IMR-90 (cell line): ENCODE measurements at regions not wholly inside any gene's neighbourhood (a gene's known extent, or its start where the extent isn't known, plus 50 kb on each side); places are given as distances from the start of the nearest gene placed in this dataset.
A peak's percentile ranks its signal among the peaks of the same experiment; 100 is the strongest.

Experiments used
- ATAC-seq: fragments of 200-7000 bp; cut with Tn5 transposase; 2 replicates; pipeline ENCODE4 v1.9.1; 2020; ENCODE audit warnings: low read depth, mild to moderate bottlenecking, moderate library complexity
- BruUV-seq: library from RNA; stranded (reverse); fragments of 400-500 nt; replicated peaks from 2 replicates; lab custom pipeline; 2021; lab: Mats Ljungman, UMichigan
- CTCF ChIA-PET: fragments of 300-600 bp; formaldehyde crosslinking; extraction: SDS; loops from one replicate; lab custom pipeline; 2021; ENCODE audit warnings: antibody characterized with exemption; lab: Yijun Ruan, JAX
- POLR2A ChIA-PET: fragments of 300-600 bp; sonication (Branson Sonifier 250); formaldehyde crosslinking; loops from one replicate; lab custom pipeline; 2022; ENCODE audit warnings: antibody characterized with exemption; ENCODE audit not compliant: unreplicated experiment; lab: Charles Lee
- DNase-seq: peaks from one replicate; pipeline ENCODE4 v3.0.0; 2013
- H2AFZ ChIP-seq: replicated peaks from 2 replicates; pipeline ENCODE3; 2013; ENCODE audit warnings: low read length, mild to moderate bottlenecking; ENCODE audit not compliant: poor library complexity
- H2AK5ac ChIP-seq: 2 replicates; pipeline ENCODE4 v1.6.1; 2013; ENCODE audit warnings: low read depth, low read length, inconsistent platforms
- H2AK9ac ChIP-seq: replicated peaks from 2 replicates; pipeline ENCODE3; 2013; ENCODE audit warnings: mild to moderate bottlenecking, low read depth, low read length, moderate library complexity; ENCODE audit not compliant: poor library complexity
- H2BK120ac ChIP-seq: 2 replicates; pipeline ENCODE4 v1.6.1; 2013; ENCODE audit warnings: low read depth, low read length, inconsistent platforms
- H2BK15ac ChIP-seq: 3 replicates; pipeline ENCODE4 v1.6.1; 2013; ENCODE audit warnings: low read depth, low read length, inconsistent platforms
- H2BK20ac ChIP-seq: 2 replicates; pipeline ENCODE4 v1.6.1; 2013; ENCODE audit warnings: low read depth, mild to moderate bottlenecking, inconsistent platforms, low read length, moderate library complexity
- H2BK5ac ChIP-seq: 2 replicates; pipeline ENCODE4 v1.6.1; 2013; ENCODE audit warnings: mild to moderate bottlenecking, low read depth, low read length, inconsistent platforms; ENCODE audit not compliant: poor library complexity, severe bottlenecking
- H3K14ac ChIP-seq: replicated peaks from 2 replicates; pipeline ENCODE4 v1.6.1; 2013; ENCODE audit warnings: low read depth, low read length, inconsistent platforms
- H3K18ac ChIP-seq: 2 replicates; pipeline ENCODE4 v1.6.1; 2013; ENCODE audit warnings: low read depth, low read length, control low read depth
- H3K23ac ChIP-seq: 2 replicates; pipeline ENCODE4 v1.6.1; 2013; ENCODE audit warnings: low read depth, low read length, inconsistent platforms
- H3K27ac ChIP-seq: 2 replicates; pipeline ENCODE4 v1.5.1; 2013; ENCODE audit warnings: mild to moderate bottlenecking, control low read depth, low read length; ENCODE audit not compliant: insufficient read depth
- H3K27me3 ChIP-seq: 2 replicates; pipeline ENCODE4 v1.6.1; 2013; ENCODE audit warnings: low read length; ENCODE audit not compliant: control insufficient read depth, insufficient read depth
- H3K36me3 ChIP-seq: 2 replicates; pipeline ENCODE4 v1.6.1; 2013; ENCODE audit warnings: low read length, mixed read lengths; ENCODE audit not compliant: control insufficient read depth, insufficient read depth
- H3K4ac ChIP-seq: 2 replicates; pipeline ENCODE4 v1.6.1; 2013; ENCODE audit warnings: low read depth, low read length, inconsistent platforms
- H3K4me1 ChIP-seq: 2 replicates; pipeline ENCODE4 v1.6.1; 2013; ENCODE audit warnings: low read length, mixed read lengths; ENCODE audit not compliant: control insufficient read depth, insufficient read depth
- H3K4me2 ChIP-seq: 2 replicates; pipeline ENCODE4 v1.6.1; 2013; ENCODE audit warnings: low read depth, mild to moderate bottlenecking, control low read depth, low read length, moderate library complexity
- H3K4me3 ChIP-seq: 2 replicates; pipeline ENCODE4 v1.5.1; 2013; ENCODE audit warnings: low read depth, mild to moderate bottlenecking, control low read depth, low read length, moderate library complexity; ENCODE audit not compliant: insufficient read depth
- H3K56ac ChIP-seq: 2 replicates; pipeline ENCODE4 v1.6.1; 2013; ENCODE audit warnings: low read length, inconsistent platforms; ENCODE audit not compliant: insufficient read depth; ENCODE audit errors: extremely low read depth
- H3K79me1 ChIP-seq, 2 experiments: 2 replicates each; pipeline ENCODE4 v1.6.1; 2013; ENCODE audit warnings: low read length in 2 of 2, inconsistent platforms in 1 of 2, low read depth in 1 of 2
- H3K9ac ChIP-seq: 2 replicates; pipeline ENCODE4 v1.6.1; 2013; ENCODE audit warnings: low read depth, low read length, control low read depth
- H3K9me1 ChIP-seq: 2 replicates; pipeline ENCODE4 v1.6.1; 2013; ENCODE audit warnings: low read length, inconsistent platforms; ENCODE audit not compliant: insufficient read depth
- H3K9me3 ChIP-seq: 2 replicates; pipeline ENCODE4 v1.6.1; 2013; ENCODE audit warnings: low read length; ENCODE audit not compliant: control insufficient read depth, insufficient read depth
- H4K20me1 ChIP-seq: 2 replicates; pipeline ENCODE4 v1.6.1; 2013; ENCODE audit warnings: low read length, inconsistent platforms; ENCODE audit not compliant: insufficient read depth
- H4K5ac ChIP-seq: 2 replicates; pipeline ENCODE4 v1.6.1; 2013; ENCODE audit warnings: mild to moderate bottlenecking, low read depth, low read length, control low read depth
- H4K8ac ChIP-seq, 2 experiments: 2 replicates each; pipeline ENCODE4 v1.6.1; 2013; ENCODE audit warnings: low read depth in 2 of 2, low read length in 2 of 2, control low read depth in 1 of 2, inconsistent platforms in 1 of 2
- H4K91ac ChIP-seq: 2 replicates; pipeline ENCODE4 v1.6.1; 2013; ENCODE audit warnings: low read depth, low read length, inconsistent platforms; ENCODE audit not compliant: insufficient read depth
- BHLHE40 ChIP-seq: fragments of 150-350 bp; IDR thresholded peaks from 2 replicates; pipeline ENCODE4 v1.6.1; 2016; ENCODE audit warnings: mild to moderate bottlenecking, low read depth, low read length
- FOS ChIP-seq: fragments of 150-350 bp; IDR thresholded peaks from 2 replicates; pipeline ENCODE4 v1.6.1; 2016; ENCODE audit warnings: low read depth, low read length
- RAD21 ChIP-seq: IDR thresholded peaks from 2 replicates; pipeline ENCODE4 v1.6.1; 2012; ENCODE audit warnings: low read length, improper control_type of control experiment
- SMC3 ChIP-seq: fragments of 150-350 bp; IDR thresholded peaks from 2 replicates; pipeline ENCODE4 v1.6.1; 2016; ENCODE audit warnings: low read depth, mild to moderate bottlenecking, antibody characterized with exemption, low read length, moderate library complexity
- USF2 ChIP-seq: fragments of 150-350 bp; IDR thresholded peaks from 2 replicates; pipeline ENCODE4 v1.6.1; 2017; ENCODE audit warnings: mild to moderate bottlenecking, antibody characterized with exemption, low read length, low read depth
- WGBS, 2 experiments: methylation state at CpG; one replicate each; pipeline versions ENCODE4 v1.1.5 to v1.1.7; 2013; ENCODE audit warnings: missing lambda C conversion rate in 2 of 2; ENCODE audit not compliant: insufficient read length in 1 of 2; ENCODE audit errors: extremely low coverage in 2 of 2; 5-methylcytosine and 5-hydroxymethylcytosine counted together
- dilution Hi-C: fragments of 300-500 bp; cut with HindIII; formaldehyde crosslinking; loops from one replicate; pipeline ENCODE4 v1.14.3; 2018; ENCODE audit warnings: low sequenced_read_pairs; ENCODE audit not compliant: unreplicated experiment
- in situ Hi-C: fragments of 300-500 bp; cut with MboI; formaldehyde crosslinking; loops from 3 replicates; pipeline ENCODE4 v1.14.3; 2019; ENCODE audit warnings: low sequenced_read_pairs, inconsistent platforms, mixed read lengths
- intact Hi-C: fragments of 100-400 bp; cut with micrococcal nuclease; formaldehyde crosslinking; loops from 2 replicates; pipeline ENCODE4 v1.10.0; 2022

- Histone ChIP-seq H4K8ac (peak overlapping the region in 1 of 2 experiments; percentile 81; a peak in 2 of 4 replicates), H2BK120ac (peak overlapping the region; percentile 91; the same call in 1 of the 2 replicates), H3K79me1 (peaks cover 0 to 8% of the 10 kb centered on the region in 2 experiments; a peak in 1 of 4 replicates), H2AK5ac (no peak overlapping the region; the same call in 1 of the 2 replicates), H3K4ac (peak overlapping the region; percentile 86; the same call in 1 of the 2 replicates), H3K27me3 (no peaks in the 10 kb centered on the region), H2BK20ac (peak overlapping the region; percentile 93; the same call in 1 of the 2 replicates), H4K20me1 (no peaks in the 10 kb centered on the region), H3K23ac (0 out of 2 replicates have a peak overlapping the region, but pooled peaks have one; percentile 75), H2AK9ac (no peak overlapping the region), H2BK15ac (peak overlapping the region; percentile 83; the same call in 1 of the 3 replicates), H3K4me3 (no peak overlapping the region), H3K4me2 (peak overlapping the region; percentile 14; the same call in 1 of the 2 replicates), H4K5ac (peak overlapping the region; percentile 58), H4K91ac (peak overlapping the region; percentile 5; the same call in 1 of the 2 replicates), H3K4me1 (peaks cover 31% of the 10 kb centered on the region), H3K9me3 (no peaks in the 10 kb centered on the region), H2AFZ (no peak overlapping the region), H2BK5ac (peak overlapping the region; percentile 82), H3K18ac (peak overlapping the region; percentile 86), H3K36me3 (no peaks in the 10 kb centered on the region), H3K9ac (no peak overlapping the region), H3K9me1 (peaks cover 9% of the 10 kb centered on the region), H3K14ac (peak overlapping the region; percentile 70; the same call in 1 of the 2 replicates), H3K56ac (no peak overlapping the region), H3K27ac (peak overlapping the region; percentile 71; the same call in 1 of the 2 replicates)
- dilution Hi-C loops (no loop called here), in situ Hi-C loops (no loop called here), intact Hi-C loops (loop anchor here (5.0 to 10.0 kb wide), 2 partner anchors 37 to 159 kb away; no protein-coding TSS in a partner anchor)
- ChIA-PET CTCF (no interaction called here), POLR2A (no interaction called here)
- no CpG with 5 or more reads among the region's 2 CpGs for WGBS, 2 experiments
- TF ChIP-seq BHLHE40: 0 out of 2 replicates have a peak, but pooled peaks have one; percentile 42
- peak; percentile 31; the same call in 1 of the 2 replicates for TF ChIP-seq FOS
- no peak for TF ChIP-seq SMC3
- TF ChIP-seq USF2: no peak
- TF ChIP-seq RAD21: 0 out of 2 replicates have a peak, but pooled peaks have one; percentile 12
- DNase-seq (peak; percentile 92), ATAC-seq (peak; percentile 63)
- BruUV-seq: no TSS peak
These were observed 97.0 kb downstream of the TMEM30B start for GRCh38 chr14:61184112-61184511.
